ENCODE measurements at regions not wholly inside any gene's neighbourhood (a gene's known extent, or its start where the extent isn't known, plus 50 kb on each side); places are given as distances from the start of the nearest gene placed in this dataset.

GRCh38 chr11:111106641-111107040 lies 138.9 kb upstream of the POU2AF2 start:
- no peak for DNase-seq (ENCODE audit: low read depth, low spot score)
- ATAC-seq: no peak
- Histone ChIP-seq H3K4me1 (ENCODE audit: control insufficient read depth, insufficient read depth, low read length) (no peaks in the 10 kb centered on the region), H3K36me3 (ENCODE audit: control insufficient read depth, insufficient read depth, low read length) (no peaks in the 10 kb centered on the region; the same call in 1 of the 2 replicates), H3K27ac (ENCODE audit: low read length) (no peak overlapping the region), H3K9me3 (ENCODE audit: control insufficient read depth, insufficient read depth, low read depth, low read length) (no peaks in the 10 kb centered on the region), H3K4me3 (ENCODE audit: low read depth in 2 of 2, low read length in 2 of 2) (no peak overlapping the region), H3K27me3 (ENCODE audit: control insufficient read depth, insufficient read depth, low read length) (no peaks in the 10 kb centered on the region)
- in situ Hi-C loops (cut with HindIII; ENCODE audit: low pct_unique_long_range_greater_than_20kb, low sequenced_read_pairs) (no loop called here), intact Hi-C loops (cut with micrococcal nuclease; ENCODE audit: unreplicated experiment) (no loop called here)
- TF ChIP-seq SIN3A (IDR thresholded peaks at IDR 0.05; ENCODE audit: borderline replicate concordance, insufficient read depth, low read depth, low read length): no peak
- no peak for TF ChIP-seq TCF7L2 (IDR thresholded peaks at IDR 0.05; ENCODE audit: low read depth, low read length)
- TF ChIP-seq, protein P1, sequence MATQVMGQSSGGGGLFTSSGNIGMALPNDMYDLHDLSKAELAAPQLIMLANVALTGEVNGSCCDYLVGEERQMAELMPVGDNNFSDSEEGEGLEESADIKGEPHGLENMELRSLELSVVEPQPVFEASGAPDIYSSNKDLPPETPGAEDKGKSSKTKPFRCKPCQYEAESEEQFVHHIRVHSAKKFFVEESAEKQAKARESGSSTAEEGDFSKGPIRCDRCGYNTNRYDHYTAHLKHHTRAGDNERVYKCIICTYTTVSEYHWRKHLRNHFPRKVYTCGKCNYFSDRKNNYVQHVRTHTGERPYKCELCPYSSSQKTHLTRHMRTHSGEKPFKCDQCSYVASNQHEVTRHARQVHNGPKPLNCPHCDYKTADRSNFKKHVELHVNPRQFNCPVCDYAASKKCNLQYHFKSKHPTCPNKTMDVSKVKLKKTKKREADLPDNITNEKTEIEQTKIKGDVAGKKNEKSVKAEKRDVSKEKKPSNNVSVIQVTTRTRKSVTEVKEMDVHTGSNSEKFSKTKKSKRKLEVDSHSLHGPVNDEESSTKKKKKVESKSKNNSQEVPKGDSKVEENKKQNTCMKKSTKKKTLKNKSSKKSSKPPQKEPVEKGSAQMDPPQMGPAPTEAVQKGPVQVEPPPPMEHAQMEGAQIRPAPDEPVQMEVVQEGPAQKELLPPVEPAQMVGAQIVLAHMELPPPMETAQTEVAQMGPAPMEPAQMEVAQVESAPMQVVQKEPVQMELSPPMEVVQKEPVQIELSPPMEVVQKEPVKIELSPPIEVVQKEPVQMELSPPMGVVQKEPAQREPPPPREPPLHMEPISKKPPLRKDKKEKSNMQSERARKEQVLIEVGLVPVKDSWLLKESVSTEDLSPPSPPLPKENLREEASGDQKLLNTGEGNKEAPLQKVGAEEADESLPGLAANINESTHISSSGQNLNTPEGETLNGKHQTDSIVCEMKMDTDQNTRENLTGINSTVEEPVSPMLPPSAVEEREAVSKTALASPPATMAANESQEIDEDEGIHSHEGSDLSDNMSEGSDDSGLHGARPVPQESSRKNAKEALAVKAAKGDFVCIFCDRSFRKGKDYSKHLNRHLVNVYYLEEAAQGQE (IDR thresholded peaks at IDR 0.05; ENCODE audit: insufficient read depth in 1 of 2, low read depth in 2 of 2, low read length in 1 of 2): no peak
- no peak for TF ChIP-seq CTCF (IDR thresholded peaks at IDR 0.05)
- no peak for TF ChIP-seq POLR2AphosphoS5 (IDR thresholded peaks at IDR 0.05; ENCODE audit: low read depth, low read length)
- ChIA-PET CTCF (no interaction called here), POLR2A (no interaction called here)
- no TSS peak for BruUV-seq (replicated peaks)

- in situ Hi-C loops (cut with HindIII; ENCODE audit: low pct_unique_long_range_greater_than_20kb, low sequenced_read_pairs) (no loop called here), intact Hi-C loops (cut with micrococcal nuclease; ENCODE audit: unreplicated experiment) (no loop called here)
- H3K9me3 ChIP-seq (ENCODE audit: control insufficient read depth, insufficient read depth, low read depth, low read length): no peaks in the 10 kb centered on the region
- H3K4me1 ChIP-seq (ENCODE audit: control insufficient read depth, insufficient read depth, low read length): no peaks in the 10 kb centered on the region
- CTCF ChIA-PET: no interaction called here
- H3K27ac ChIP-seq (ENCODE audit: low read length): no peak overlapping the region
- DNase-seq (ENCODE audit: low read depth, low spot score) (no peak), ATAC-seq (no peak)
- TF ChIP-seq POLR2AphosphoS5 (IDR thresholded peaks at IDR 0.05; ENCODE audit: low read depth, low read length): no peak
- no peak for TF ChIP-seq CTCF (IDR thresholded peaks at IDR 0.05)
- TF ChIP-seq, protein P1 (IDR thresholded peaks at IDR 0.05; ENCODE audit: insufficient read depth in 1 of 2, low read depth in 2 of 2, low read length in 1 of 2): no peak
- TF ChIP-seq SIN3A (IDR thresholded peaks at IDR 0.05; ENCODE audit: borderline replicate concordance, insufficient read depth, low read depth, low read length): no peak
- TF ChIP-seq TCF7L2 (IDR thresholded peaks at IDR 0.05; ENCODE audit: low read depth, low read length): no peak
- no peak overlapping the region for H3K4me3 ChIP-seq (ENCODE audit: low read depth in 2 of 2, low read length in 2 of 2)
- no peaks in the 10 kb centered on the region; the same call in 1 of the 2 replicates for H3K36me3 ChIP-seq (ENCODE audit: control insufficient read depth, insufficient read depth, low read length)
- POLR2A ChIA-PET: no interaction called here
- no TSS peak for BruUV-seq (replicated peaks)
- no peaks in the 10 kb centered on the region for H3K27me3 ChIP-seq (ENCODE audit: control insufficient read depth, insufficient read depth, low read length)
Measured at GRCh38 chr11:111105566-111105965, 140.0 kb upstream of the POU2AF2 start.
